Heart right ventricle (tissue), 16 donors: ENCODE measurements at regions not wholly inside any gene's neighbourhood (a gene's known extent, or its start where the extent isn't known, plus 50 kb on each side); places are given as distances from the start of the nearest gene placed in this dataset.

Experiments
- ATAC-seq, 8 donors: fragments of 200-7000 bp; cut with Tn5 transposase; one replicate each; pipeline ENCODE4 v1.9.1; 2020; ENCODE audit warnings: mild to moderate bottlenecking in 8 of 8, moderate library complexity in 8 of 8, moderate number of reproducible peaks in 1 of 8
- DNase-seq, 2 donors: peaks; one replicate each; pipeline ENCODE4 v3.0.0-alpha.2; 2020
- H3K27ac ChIP-seq, 10 donors: fragments of 200-600 bp; sonication (generic) in 2 of 10; one replicate each; pipeline versions ENCODE4 v1.5.0 to v1.8.0; 2020 to 2022; ENCODE audit warnings: mild to moderate bottlenecking in 3 of 10
- H3K27me3 ChIP-seq, 7 donors: fragments of 200-600 bp; one replicate each; pipeline ENCODE4 v1.8.0; 2021 to 2022; ENCODE audit warnings: mild to moderate bottlenecking in 2 of 7
- H3K36me3 ChIP-seq, 9 donors: fragments of 200-600 bp; sonication (generic) in 1 of 9; one replicate each; pipeline versions ENCODE4 v1.5.0 to v1.8.0; 2020 to 2022; ENCODE audit warnings: mild to moderate bottlenecking in 2 of 9
- H3K4me1 ChIP-seq, 9 donors: fragments of 200-600 bp; sonication (generic) in 1 of 9; one replicate each; pipeline versions ENCODE4 v1.5.0 to v1.8.0; 2020 to 2022; ENCODE audit warnings: mild to moderate bottlenecking in 4 of 9
- H3K4me3 ChIP-seq, 10 donors: fragments of 200-600 bp; sonication (generic) in 2 of 10; one replicate each; pipeline versions ENCODE4 v1.5.0 to v1.8.0; 2020 to 2022; ENCODE audit warnings: mild to moderate bottlenecking in 7 of 10, moderate library complexity in 2 of 10
- H3K9me3 ChIP-seq, 11 donors: fragments of 200-600 bp in 10 of 11; sonication (generic) in 2 of 11; one replicate each; pipeline versions ENCODE4 v1.5.0 to v1.8.0; 2013 to 2022; ENCODE audit warnings: mild to moderate bottlenecking in 2 of 11, control low read depth in 1 of 11, moderate library complexity in 1 of 11
- CTCF ChIP-seq, 9 donors: fragments of 200-600 bp; sonication (generic) in 2 of 9; IDR thresholded peaks; one replicate each; pipeline versions ENCODE4 v1.5.0 to v1.8.0; 2021 to 2022; ENCODE audit warnings: antibody characterized with exemption in 9 of 9, mild to moderate bottlenecking in 5 of 9, moderate library complexity in 1 of 9
- WGBS, 2 donors: extraction: QIAGEN DNeasy Blood & Tissue Kit; methylation state at CpG; one replicate each; pipeline ENCODE4 v1.1.7; 2013; ENCODE audit warnings: inconsistent platforms in 1 of 2; 5-methylcytosine and 5-hydroxymethylcytosine counted together
- intact Hi-C, 10 donors: fragments of 100-400 bp; cut with DNase I; formaldehyde crosslinking; loops; one replicate each; pipeline versions ENCODE4 v1.11.1 to v1.14.2; 2022
- donor health status: Arrhythmogenic right ventricular cardiomyopathy.
- donor health status: ischemic (EF 13 %, LVEDD 7.1; RV severe dilation, severe dysfunction).
- donor health status: healthy with polysubstance abuse.
- donor health status: DM: no; HTN: yes; CAD: no.
- donor health status: DM: no; HTN: no; CAD: no.
- donor health status: ischemic (EF 25% LVEDD 6.9; RV normal size, moderate dysfunction).
- donor health status: ischemic (EF 25% LVEDD 5.7; RV mildly dilated, moderate dysfunction).
- donor health status: healthy.
- donor health status: DM: yes; HTN: yes; CAD: no.
- donor health status: Ischemic cardiomyopathy.
- donor health status: ischemic (EF 35%, LVEDD 5.7; RV mildly dilated, moderate dysfunction).
- donor health status: nonischemic (EF 11% LVEDD 7.7; RV severe dilation, severe dysfunction).
- donor health status: DM: yes; HTN: yes; CAD: no.
- donor health status: PGD.
- donor health status: ischemic (EF 29% LVEDD 5.4; RV normal size, mild dysfunction).
- donor health status: nonischemic (EF 23%, LVEDD 6.1; RV moderate dilation, normal function).

- Histone ChIP-seq H3K9me3 (peaks cover 0 to 2% (median 0%) of the 10 kb centered on the region in 11 donors), H3K27ac (no peak overlapping the region), H3K27me3 (no peaks in the 10 kb centered on the region), H3K4me3 (no peak overlapping the region), H3K4me1 (no peaks in the 10 kb centered on the region), H3K36me3 (no peaks in the 10 kb centered on the region)
- ATAC-seq (no peak), DNase-seq (no peak)
- WGBS, 2 donors = 62 to 66% methylated on average over 2 of the region's 2 CpGs
- no peak for TF ChIP-seq CTCF (IDR thresholded peaks at IDR 0.05)
- intact Hi-C loops = no loop called here
These were observed 275.3 kb upstream of the SPOCK3 start for GRCh38 chr4:167509551-167509950.

GRCh38 chr4:167524091-167524490, 289.8 kb upstream of the SPOCK3 start:
- Histone ChIP-seq H3K36me3 (no peaks in the 10 kb centered on the region), H3K4me3 (no peak overlapping the region), H3K27me3 (no peaks in the 10 kb centered on the region), H3K27ac (no peak overlapping the region), H3K9me3 (peaks cover 0 to 12% (median 0%) of the 10 kb centered on the region in 11 donors), H3K4me1 (no peaks in the 10 kb centered on the region)
- WGBS, 2 donors = 83 to 87% methylated on average over 2 of the region's 2 CpGs
- intact Hi-C loops = no loop called here
- ATAC-seq = no peak
- no peak for TF ChIP-seq CTCF (IDR thresholded peaks at IDR 0.05)
- DNase-seq = no peak

- 73 to 88% methylated on average over 1 of the region's 1 CpG for WGBS, 2 donors
These were observed 303.5 kb upstream of the SPOCK3 start for GRCh38 chr4:167537761-167538160.

GRCh38 chr4:167541286-167541685, 307.0 kb upstream of the SPOCK3 start:
- ATAC-seq = no peak
- Histone ChIP-seq H3K9me3 (peaks cover 0 to 36% (median 5%) of the 10 kb centered on the region in 11 donors), H3K36me3 (no peaks in the 10 kb centered on the region), H3K27me3 (no peaks in the 10 kb centered on the region), H3K4me1 (no peaks in the 10 kb centered on the region), H3K4me3 (no peak overlapping the region), H3K27ac (no peak overlapping the region)
- 63 to 72% methylated on average over 3 of the region's 3 CpGs for WGBS, 2 donors
- intact Hi-C loops = no loop called here
- DNase-seq = no peak
- no peak for TF ChIP-seq CTCF (IDR thresholded peaks at IDR 0.05)

More at GRCh38 chr4:167537761-167538160, 303.5 kb upstream of the SPOCK3 start:
- ATAC-seq (no peak), DNase-seq (no peak)
- no peak overlapping the region for H3K27ac ChIP-seq
- H3K4me1 ChIP-seq = no peaks in the 10 kb centered on the region
- peaks cover 0 to 30% (median 0%) of the 10 kb centered on the region in 11 donors for H3K9me3 ChIP-seq
- no peaks in the 10 kb centered on the region for H3K27me3 ChIP-seq
- no peak overlapping the region for H3K4me3 ChIP-seq
- peak in 1 of 9 donors; percentile 11 for TF ChIP-seq CTCF (IDR thresholded peaks at IDR 0.05)
- no peaks in the 10 kb centered on the region for H3K36me3 ChIP-seq
- intact Hi-C loops = no loop called here
